ENCODE measurements at regions not wholly inside any gene's neighbourhood (a gene's known extent, or its start where the extent isn't known, plus 50 kb on each side); places are given as distances from the start of the nearest gene placed in this dataset.

DNA sequence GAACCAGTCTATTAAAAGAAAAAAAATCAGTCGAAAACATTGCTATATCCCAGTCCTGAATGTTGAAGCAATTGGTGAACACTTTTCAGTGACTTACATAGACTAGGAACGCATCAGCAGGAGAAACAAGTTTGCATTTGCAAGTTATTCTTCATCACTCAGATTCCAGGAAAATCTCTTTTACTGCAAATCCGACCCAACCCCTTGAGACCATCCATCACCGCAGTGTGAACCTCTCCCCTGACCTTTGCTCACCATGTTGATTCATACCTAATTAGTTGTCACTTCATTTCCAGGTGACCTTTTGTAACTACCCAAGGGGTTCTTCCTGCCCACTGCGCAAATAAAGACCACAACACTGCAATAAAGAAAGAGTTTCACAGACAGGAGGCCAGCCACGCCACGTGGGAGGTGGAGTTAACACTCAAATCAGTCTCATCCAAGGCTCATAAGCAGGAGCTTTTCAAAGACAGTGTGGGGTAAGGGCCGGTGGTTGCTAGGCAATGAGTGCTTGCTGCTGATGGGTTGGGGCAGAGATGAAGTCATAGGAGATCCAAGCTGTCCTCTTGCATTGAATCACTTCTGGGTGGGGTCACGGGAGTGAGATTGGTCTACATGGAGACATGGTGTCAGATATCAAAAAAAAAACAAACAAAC lies 241.3 kb upstream of the TMEM132C start:
- TF ChIP-seq EZH2 (IDR thresholded peaks at IDR 0.05; ENCODE audit: low read depth, unreplicated experiment) = no peak
- TF ChIP-seq, protein P1, sequence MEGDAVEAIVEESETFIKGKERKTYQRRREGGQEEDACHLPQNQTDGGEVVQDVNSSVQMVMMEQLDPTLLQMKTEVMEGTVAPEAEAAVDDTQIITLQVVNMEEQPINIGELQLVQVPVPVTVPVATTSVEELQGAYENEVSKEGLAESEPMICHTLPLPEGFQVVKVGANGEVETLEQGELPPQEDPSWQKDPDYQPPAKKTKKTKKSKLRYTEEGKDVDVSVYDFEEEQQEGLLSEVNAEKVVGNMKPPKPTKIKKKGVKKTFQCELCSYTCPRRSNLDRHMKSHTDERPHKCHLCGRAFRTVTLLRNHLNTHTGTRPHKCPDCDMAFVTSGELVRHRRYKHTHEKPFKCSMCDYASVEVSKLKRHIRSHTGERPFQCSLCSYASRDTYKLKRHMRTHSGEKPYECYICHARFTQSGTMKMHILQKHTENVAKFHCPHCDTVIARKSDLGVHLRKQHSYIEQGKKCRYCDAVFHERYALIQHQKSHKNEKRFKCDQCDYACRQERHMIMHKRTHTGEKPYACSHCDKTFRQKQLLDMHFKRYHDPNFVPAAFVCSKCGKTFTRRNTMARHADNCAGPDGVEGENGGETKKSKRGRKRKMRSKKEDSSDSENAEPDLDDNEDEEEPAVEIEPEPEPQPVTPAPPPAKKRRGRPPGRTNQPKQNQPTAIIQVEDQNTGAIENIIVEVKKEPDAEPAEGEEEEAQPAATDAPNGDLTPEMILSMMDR (conservative IDR thresholded peaks at IDR 0.05; ENCODE audit: low read depth in 2 of 2) = no peak
- TF ChIP-seq, protein P2, sequence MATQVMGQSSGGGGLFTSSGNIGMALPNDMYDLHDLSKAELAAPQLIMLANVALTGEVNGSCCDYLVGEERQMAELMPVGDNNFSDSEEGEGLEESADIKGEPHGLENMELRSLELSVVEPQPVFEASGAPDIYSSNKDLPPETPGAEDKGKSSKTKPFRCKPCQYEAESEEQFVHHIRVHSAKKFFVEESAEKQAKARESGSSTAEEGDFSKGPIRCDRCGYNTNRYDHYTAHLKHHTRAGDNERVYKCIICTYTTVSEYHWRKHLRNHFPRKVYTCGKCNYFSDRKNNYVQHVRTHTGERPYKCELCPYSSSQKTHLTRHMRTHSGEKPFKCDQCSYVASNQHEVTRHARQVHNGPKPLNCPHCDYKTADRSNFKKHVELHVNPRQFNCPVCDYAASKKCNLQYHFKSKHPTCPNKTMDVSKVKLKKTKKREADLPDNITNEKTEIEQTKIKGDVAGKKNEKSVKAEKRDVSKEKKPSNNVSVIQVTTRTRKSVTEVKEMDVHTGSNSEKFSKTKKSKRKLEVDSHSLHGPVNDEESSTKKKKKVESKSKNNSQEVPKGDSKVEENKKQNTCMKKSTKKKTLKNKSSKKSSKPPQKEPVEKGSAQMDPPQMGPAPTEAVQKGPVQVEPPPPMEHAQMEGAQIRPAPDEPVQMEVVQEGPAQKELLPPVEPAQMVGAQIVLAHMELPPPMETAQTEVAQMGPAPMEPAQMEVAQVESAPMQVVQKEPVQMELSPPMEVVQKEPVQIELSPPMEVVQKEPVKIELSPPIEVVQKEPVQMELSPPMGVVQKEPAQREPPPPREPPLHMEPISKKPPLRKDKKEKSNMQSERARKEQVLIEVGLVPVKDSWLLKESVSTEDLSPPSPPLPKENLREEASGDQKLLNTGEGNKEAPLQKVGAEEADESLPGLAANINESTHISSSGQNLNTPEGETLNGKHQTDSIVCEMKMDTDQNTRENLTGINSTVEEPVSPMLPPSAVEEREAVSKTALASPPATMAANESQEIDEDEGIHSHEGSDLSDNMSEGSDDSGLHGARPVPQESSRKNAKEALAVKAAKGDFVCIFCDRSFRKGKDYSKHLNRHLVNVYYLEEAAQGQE (IDR thresholded peaks at IDR 0.05; ENCODE audit: unreplicated experiment) = no peak
- no peak for TF ChIP-seq POLR2AphosphoS5 (IDR thresholded peaks at IDR 0.05; ENCODE audit: low read depth)
- no peak for TF ChIP-seq JUNB (IDR thresholded peaks at IDR 0.05; ENCODE audit: unreplicated experiment)
- TF ChIP-seq EZH2phosphoT487 (IDR thresholded peaks at IDR 0.05; ENCODE audit: unreplicated experiment) = no peak
- TF ChIP-seq STAT1 (IDR thresholded peaks at IDR 0.05; ENCODE audit: unreplicated experiment) = no peak
- TF ChIP-seq ZNF331 (CRISPR knock-in tag; IDR thresholded peaks at IDR 0.05; ENCODE audit: low read depth) = no peak
- TF ChIP-seq CREB1 (CRISPR knock-in tag; IDR thresholded peaks at IDR 0.05; ENCODE audit: low read depth) = no peak
- TF ChIP-seq NANOG (IDR thresholded peaks at IDR 0.05; ENCODE audit: borderline replicate concordance) = no peak
- TF ChIP-seq, protein P3, sequence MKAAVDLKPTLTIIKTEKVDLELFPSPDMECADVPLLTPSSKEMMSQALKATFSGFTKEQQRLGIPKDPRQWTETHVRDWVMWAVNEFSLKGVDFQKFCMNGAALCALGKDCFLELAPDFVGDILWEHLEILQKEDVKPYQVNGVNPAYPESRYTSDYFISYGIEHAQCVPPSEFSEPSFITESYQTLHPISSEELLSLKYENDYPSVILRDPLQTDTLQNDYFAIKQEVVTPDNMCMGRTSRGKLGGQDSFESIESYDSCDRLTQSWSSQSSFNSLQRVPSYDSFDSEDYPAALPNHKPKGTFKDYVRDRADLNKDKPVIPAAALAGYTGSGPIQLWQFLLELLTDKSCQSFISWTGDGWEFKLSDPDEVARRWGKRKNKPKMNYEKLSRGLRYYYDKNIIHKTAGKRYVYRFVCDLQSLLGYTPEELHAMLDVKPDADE (IDR thresholded peaks at IDR 0.05) = no peak
- no peak for TF ChIP-seq ZNF114 (CRISPR knock-in tag; IDR thresholded peaks at IDR 0.05)
- TF ChIP-seq, protein P4, sequence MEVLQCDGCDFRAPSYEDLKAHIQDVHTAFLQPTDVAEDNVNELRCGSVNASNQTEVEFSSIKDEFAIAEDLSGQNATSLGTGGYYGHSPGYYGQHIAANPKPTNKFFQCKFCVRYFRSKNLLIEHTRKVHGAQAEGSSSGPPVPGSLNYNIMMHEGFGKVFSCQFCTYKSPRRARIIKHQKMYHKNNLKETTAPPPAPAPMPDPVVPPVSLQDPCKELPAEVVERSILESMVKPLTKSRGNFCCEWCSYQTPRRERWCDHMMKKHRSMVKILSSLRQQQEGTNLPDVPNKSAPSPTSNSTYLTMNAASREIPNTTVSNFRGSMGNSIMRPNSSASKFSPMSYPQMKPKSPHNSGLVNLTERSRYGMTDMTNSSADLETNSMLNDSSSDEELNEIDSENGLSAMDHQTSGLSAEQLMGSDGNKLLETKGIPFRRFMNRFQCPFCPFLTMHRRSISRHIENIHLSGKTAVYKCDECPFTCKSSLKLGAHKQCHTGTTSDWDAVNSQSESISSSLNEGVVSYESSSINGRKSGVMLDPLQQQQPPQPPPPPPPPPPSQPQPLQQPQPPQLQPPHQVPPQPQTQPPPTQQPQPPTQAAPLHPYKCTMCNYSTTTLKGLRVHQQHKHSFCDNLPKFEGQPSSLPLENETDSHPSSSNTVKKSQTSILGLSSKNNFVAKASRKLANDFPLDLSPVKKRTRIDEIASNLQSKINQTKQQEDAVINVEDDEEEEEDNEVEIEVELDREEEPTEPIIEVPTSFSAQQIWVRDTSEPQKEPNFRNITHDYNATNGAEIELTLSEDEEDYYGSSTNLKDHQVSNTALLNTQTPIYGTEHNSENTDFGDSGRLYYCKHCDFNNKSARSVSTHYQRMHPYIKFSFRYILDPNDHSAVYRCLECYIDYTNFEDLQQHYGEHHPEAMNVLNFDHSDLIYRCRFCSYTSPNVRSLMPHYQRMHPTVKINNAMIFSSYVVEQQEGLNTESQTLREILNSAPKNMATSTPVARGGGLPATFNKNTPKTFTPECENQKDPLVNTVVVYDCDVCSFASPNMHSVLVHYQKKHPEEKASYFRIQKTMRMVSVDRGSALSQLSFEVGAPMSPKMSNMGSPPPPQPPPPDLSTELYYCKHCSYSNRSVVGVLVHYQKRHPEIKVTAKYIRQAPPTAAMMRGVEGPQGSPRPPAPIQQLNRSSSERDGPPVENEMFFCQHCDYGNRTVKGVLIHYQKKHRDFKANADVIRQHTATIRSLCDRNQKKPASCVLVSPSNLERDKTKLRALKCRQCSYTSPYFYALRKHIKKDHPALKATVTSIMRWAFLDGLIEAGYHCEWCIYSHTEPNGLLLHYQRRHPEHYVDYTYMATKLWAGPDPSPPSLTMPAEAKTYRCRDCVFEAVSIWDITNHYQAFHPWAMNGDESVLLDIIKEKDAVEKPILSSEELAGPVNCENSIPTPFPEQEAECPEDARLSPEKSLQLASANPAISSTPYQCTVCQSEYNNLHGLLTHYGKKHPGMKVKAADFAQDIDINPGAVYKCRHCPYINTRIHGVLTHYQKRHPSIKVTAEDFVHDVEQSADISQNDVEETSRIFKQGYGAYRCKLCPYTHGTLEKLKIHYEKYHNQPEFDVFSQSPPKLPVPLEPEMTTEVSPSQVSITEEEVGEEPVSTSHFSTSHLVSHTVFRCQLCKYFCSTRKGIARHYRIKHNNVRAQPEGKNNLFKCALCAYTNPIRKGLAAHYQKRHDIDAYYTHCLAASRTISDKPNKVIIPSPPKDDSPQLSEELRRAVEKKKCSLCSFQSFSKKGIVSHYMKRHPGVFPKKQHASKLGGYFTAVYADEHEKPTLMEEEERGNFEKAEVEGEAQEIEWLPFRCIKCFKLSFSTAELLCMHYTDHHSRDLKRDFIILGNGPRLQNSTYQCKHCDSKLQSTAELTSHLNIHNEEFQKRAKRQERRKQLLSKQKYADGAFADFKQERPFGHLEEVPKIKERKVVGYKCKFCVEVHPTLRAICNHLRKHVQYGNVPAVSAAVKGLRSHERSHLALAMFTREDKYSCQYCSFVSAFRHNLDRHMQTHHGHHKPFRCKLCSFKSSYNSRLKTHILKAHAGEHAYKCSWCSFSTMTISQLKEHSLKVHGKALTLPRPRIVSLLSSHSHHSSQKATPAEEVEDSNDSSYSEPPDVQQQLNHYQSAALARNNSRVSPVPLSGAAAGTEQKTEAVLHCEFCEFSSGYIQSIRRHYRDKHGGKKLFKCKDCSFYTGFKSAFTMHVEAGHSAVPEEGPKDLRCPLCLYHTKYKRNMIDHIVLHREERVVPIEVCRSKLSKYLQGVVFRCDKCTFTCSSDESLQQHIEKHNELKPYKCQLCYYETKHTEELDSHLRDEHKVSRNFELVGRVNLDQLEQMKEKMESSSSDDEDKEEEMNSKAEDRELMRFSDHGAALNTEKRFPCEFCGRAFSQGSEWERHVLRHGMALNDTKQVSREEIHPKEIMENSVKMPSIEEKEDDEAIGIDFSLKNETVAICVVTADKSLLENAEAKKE (CRISPR knock-in tag; IDR thresholded peaks at IDR 0.05) = no peak
